ENCODE measurements at regions not wholly inside any gene's neighbourhood (a gene's known extent, or its start where the extent isn't known, plus 50 kb on each side); places are given as distances from the start of the nearest gene placed in this dataset.

- no peak for DNase-seq (ENCODE audit: low spot score)
These were observed 571.0 kb upstream of the EEF2KMT start for GRCh38 chr16:5668553-5668952.

GRCh38 chr16:5665834-5666233 is 568.2 kb upstream of the EEF2KMT start:
- no peak for DNase-seq (ENCODE audit: low spot score)

- no peak for DNase-seq (ENCODE audit: low spot score)
These were observed 556.2 kb upstream of the EEF2KMT start for GRCh38 chr16:5653789-5654188.

GRCh38 chr16:5653041-5653440 is 555.4 kb upstream of the EEF2KMT start:
- DNase-seq (ENCODE audit: low spot score), result no peak

GRCh38 chr16:5649762-5650743 is 552.5 kb upstream of the EEF2KMT start:
- DNase-seq (ENCODE audit: low spot score), result no peak

DNA sequence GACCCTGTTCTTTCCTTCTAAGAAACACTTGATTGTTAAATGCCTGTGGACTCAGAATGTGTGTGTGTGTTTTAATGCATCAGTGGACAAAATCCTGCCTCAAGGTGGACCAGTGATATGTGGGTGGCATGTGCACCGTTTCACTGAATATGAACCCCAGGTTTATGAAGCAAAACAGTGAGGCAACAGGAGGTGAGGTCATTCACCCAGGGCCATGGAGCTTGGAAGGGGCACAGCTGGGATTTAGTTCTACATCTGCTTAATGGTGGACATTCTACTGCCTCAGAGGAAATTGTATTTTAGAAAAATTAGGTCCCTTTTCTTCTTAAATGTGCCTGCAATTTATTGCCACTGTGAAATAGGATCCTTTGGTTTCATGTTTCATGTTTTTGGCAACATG is 549.5 kb upstream of the EEF2KMT start:
- DNase-seq (ENCODE audit: low spot score), result no peak

- no peak for DNase-seq (ENCODE audit: low spot score)
These were observed 546.4 kb upstream of the EEF2KMT start for GRCh38 chr16:5643855-5644531.

DNA sequence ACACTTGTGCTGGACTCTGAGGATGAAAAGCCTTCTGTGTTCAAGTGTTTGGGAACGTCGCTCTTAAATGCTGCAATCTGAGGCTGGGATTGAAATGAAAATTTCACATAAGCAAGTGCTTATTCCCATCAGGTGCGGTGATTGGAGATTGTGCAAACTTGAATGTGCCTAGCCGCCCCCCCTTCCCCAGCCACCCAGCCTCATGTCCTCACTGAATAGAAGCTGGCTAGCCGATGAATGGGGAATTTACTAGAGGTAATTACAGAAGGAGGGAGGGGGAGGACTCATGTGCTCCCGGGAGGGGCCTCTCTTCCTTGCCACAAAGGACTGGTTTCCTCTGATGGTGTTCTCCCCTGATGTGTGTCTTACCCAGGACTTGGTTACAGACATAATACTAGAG is 544.8 kb upstream of the EEF2KMT start:
- no peak for DNase-seq (ENCODE audit: low spot score)

DNA sequence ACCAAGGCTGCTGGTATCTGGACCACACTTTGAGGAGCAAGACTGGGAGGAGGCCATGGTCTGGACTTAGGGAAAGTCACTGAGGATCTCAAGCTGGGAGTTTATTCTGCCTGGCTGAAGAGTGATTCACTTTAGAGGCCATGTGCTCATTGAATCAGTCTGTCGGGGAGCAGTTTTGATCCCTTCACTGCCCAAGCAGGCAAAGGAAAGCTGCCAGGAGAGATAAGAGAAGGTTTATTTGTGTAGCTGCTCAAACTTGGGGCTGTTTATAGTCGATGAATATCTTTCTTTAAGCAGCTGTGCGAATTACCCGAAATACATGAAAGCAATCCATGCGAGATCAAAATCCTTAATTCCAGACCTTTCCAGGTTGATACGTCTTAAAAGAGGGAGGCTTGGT is 544.4 kb upstream of the EEF2KMT start:
- no peak for DNase-seq (ENCODE audit: low spot score)

DNA sequence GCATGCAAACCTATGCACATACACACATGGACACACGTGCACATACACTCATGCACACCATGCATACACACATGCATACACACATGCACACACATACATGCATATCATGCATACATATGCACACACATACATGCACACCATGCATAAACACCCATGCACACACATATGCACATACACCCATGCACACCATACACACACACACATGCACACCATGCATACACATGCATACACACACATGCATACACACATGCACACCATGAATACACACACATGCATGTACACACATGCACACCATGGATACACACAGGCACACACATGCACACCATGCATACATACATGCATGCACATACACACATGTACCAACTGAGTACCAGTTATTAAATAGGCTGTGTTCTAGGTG is 543.3 kb upstream of the EEF2KMT start:
- DNase-seq (ENCODE audit: low spot score), result no peak

GRCh38 chr16:5639531-5639930 is 541.9 kb upstream of the EEF2KMT start:
- DNase-seq (ENCODE audit: low spot score), result no peak

- DNase-seq (ENCODE audit: low spot score), result no peak
These were observed 537.7 kb upstream of the EEF2KMT start for GRCh38 chr16:5635331-5635730.

- DNase-seq (ENCODE audit: low spot score), result no peak
These were observed 537.1 kb upstream of the EEF2KMT start for GRCh38 chr16:5634666-5635180.

DNA sequence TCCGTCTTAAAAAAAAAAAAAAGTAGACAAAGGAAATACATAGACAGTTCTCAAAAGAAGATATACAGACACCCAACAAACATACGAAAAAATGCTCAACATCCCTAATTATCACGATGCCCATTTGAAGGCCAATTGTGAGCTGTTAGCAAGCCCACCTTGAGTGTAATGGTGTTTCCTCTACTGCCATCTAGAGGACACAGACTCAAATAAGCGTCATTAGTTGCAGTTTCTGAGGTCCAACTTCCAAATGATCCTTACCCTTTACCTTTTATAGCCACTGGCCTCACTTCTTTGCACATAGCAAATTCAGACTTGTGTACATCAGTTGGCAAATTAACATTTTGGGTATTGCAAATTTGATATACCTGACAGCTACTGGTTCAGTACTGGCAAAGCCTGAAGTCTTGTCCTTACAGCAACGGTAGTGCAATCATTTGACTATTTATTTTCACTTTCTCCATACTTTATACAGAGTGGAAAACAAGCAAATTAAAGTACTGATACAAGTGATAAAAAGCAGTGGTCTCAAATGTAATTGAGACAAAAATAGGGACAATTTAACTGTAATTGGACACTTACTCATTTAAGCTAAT is 536.3 kb upstream of the EEF2KMT start:
- no peak for DNase-seq (ENCODE audit: low spot score)

DNA sequence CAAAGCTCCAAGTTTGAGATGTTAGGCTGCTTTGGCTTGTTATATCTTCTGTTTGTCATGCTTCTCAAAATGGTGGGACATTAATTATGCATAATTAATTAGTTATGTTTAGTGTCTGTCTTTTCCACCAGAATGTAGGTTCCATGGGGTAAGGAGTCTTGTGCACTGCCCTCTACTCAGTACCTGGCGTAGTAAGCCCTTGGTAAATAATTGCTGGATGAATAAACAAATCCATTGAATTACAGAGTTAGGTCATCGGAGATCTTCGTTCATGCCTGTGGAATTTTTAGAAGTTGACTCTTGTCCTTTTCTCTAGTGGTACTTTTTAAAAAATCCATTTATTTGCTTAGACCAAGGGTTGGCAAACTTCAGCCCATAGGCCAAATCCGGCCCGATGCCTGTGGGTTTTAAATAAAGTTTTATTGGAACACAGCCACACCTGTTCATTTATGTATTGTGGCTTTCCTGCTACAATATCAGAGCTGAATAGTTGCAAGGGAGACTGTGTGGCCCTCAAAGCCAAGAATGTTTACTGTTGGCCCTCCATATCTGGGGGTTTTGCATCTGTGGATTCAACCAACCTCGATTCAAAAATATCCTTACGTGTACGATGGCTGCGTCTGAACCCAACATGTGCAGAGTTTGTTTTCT is 524.8 kb upstream of the EEF2KMT start:
- DNase-seq (ENCODE audit: low spot score), result no peak

DNA sequence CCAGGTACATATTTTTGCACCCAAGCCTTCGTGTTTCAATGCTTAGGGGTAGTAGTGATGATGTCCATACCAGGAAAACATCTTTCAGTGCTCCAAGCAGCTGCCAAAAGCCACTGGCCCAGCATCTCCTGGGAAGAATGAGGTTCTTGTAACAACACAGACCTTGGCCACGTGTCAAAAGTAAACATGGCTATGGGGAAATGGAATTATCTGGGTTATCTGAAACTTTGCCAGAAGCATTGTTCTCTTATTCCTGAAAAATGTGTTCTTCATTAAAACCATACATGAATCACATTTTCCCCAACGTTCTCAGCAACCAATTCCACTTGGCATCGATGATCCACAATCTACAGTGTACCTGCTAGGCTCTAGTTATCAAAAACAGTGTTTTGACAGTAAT is 524.2 kb upstream of the EEF2KMT start:
- no peak for DNase-seq (ENCODE audit: low spot score)

DNA sequence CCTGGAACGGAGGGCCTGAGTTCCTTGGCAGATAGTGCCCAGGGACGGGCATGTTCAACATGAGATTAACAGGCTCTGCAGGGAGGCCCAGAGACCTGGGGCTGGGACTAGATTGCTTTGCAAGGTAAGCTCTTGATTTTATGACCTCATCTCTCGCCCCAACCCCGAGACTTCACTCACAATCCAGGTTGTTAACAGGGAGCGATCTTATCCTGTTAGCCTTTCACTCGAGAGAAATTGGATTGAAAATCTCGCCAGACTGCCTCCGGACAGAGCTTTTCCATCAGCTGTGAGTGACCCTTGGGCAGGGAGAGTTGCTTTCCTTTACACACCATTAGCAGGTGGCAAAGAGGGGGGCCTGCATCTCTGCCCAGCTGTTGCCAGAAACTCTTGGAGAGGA is 521.7 kb upstream of the EEF2KMT start:
- no peak for DNase-seq (ENCODE audit: low spot score)

GRCh38 chr16:5616841-5617240 is 519.2 kb upstream of the EEF2KMT start:
- DNase-seq (ENCODE audit: low spot score), result no peak

- DNase-seq (ENCODE audit: low spot score), result peak; percentile 44
These were observed 518.5 kb upstream of the EEF2KMT start for GRCh38 chr16:5615868-5616642.

DNA sequence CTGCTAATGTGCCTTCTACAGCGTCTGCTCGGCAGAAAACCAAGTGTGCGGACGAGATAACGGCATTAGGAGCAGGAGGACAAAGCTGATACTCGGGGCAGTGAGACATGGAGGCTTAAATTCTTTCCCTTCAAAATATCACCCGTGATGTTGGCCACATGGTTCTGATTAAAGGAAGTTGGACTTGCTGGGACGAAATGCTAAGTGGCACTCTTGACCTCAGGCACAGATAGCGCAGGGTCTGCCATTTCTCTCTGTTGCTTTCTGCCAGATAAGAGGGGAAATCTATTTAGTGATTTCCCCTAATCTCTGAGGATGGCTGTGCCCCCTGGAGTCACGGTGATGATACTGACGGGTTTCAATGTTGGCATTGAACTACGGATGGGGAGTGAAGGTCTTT is 509.6 kb upstream of the EEF2KMT start:
- DNase-seq (ENCODE audit: low spot score), result no peak

DNA sequence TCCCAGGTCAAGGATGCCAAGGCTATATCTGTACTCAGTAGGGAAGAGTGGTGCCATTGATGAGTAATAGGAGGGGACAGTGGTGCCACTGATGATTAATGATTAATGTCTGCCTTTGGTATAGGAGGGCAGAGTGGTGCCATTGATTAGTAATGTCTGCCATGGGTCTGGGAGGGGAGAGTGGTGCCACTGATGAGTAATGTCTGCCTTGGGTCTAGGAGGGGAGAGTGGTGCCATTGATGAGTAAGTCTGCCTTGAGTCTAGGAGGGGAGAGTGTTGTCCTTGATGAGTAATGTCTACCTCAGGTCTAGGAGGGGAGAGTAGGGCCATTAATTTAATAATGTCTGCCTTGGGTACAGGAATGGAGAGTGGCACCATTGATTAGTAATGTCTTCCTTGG is 507.8 kb upstream of the EEF2KMT start:
- DNase-seq (ENCODE audit: low spot score), result no peak

Data from ureter (tissue), 1 donor.